Cerebellar nuclear complex (tissue), 1 donor: ENCODE measurements at regions not wholly inside any gene's neighbourhood (a gene's known extent, or its start where the extent isn't known, plus 50 kb on each side); places are given as distances from the start of the nearest gene placed in this dataset.

Experiments used
- DNase-seq, 2 experiments: peaks; one replicate each; lab custom pipeline; 2025; lab: John Stamatoyannopoulos, UW

GRCh38 chr10:131710142-131710861, 190.5 kb upstream of the PPP2R2D start:
- no peak for DNase-seq

GRCh38 chr10:131722121-131722520, 178.7 kb upstream of the PPP2R2D start:
- DNase-seq = no peak

GRCh38 chr10:131722525-131723264, 178.1 kb upstream of the PPP2R2D start:
- DNase-seq = no peak

GRCh38 chr10:131723297-131724168, 177.3 kb upstream of the PPP2R2D start:
- DNase-seq = no peak

GRCh38 chr10:131724169-131724545, 176.7 kb upstream of the PPP2R2D start:
- no peak for DNase-seq

- no peak for DNase-seq
Observed at GRCh38 chr10:131724891-131725580, 175.8 kb upstream of the PPP2R2D start.

GRCh38 chr10:131725581-131726069, 175.2 kb upstream of the PPP2R2D start:
- no peak for DNase-seq

GRCh38 chr10:131726076-131726880, 174.5 kb upstream of the PPP2R2D start:
- DNase-seq = no peak

GRCh38 chr10:131726967-131727366, 173.8 kb upstream of the PPP2R2D start:
- DNase-seq = no peak

- DNase-seq = no peak
Observed at GRCh38 chr10:131727560-131727959, 173.2 kb upstream of the PPP2R2D start.

GRCh38 chr10:131728286-131729228, 172.3 kb upstream of the PPP2R2D start:
- DNase-seq = no peak

- DNase-seq = no peak
Observed at GRCh38 chr10:131729361-131729760, 171.4 kb upstream of the PPP2R2D start.

GRCh38 chr10:131729938-131730660, 170.7 kb upstream of the PPP2R2D start:
- DNase-seq = no peak

GRCh38 chr10:131730771-131731497, 169.9 kb upstream of the PPP2R2D start:
- no peak for DNase-seq

GRCh38 chr10:131731780-131732630, 168.8 kb upstream of the PPP2R2D start:
- DNase-seq = no peak

- no peak for DNase-seq
Observed at GRCh38 chr10:131732631-131733127, 168.1 kb upstream of the PPP2R2D start.

GRCh38 chr10:131733596-131733995, 167.2 kb upstream of the PPP2R2D start:
- DNase-seq = no peak
